GM21528 (cell line): ENCODE measurements at regions not wholly inside any gene's neighbourhood (a gene's known extent, or its start where the extent isn't known, plus 50 kb on each side); places are given as distances from the start of the nearest gene placed in this dataset.

Source experiments
- ATAC-seq: cut with Tn5 transposase; IDR thresholded peaks from one replicate; pipeline ENCODE4 v1.9.1; 2021; ENCODE audit warnings: mild to moderate bottlenecking, moderate library complexity; ENCODE audit not compliant: unreplicated experiment, low FRiP score

DNA sequence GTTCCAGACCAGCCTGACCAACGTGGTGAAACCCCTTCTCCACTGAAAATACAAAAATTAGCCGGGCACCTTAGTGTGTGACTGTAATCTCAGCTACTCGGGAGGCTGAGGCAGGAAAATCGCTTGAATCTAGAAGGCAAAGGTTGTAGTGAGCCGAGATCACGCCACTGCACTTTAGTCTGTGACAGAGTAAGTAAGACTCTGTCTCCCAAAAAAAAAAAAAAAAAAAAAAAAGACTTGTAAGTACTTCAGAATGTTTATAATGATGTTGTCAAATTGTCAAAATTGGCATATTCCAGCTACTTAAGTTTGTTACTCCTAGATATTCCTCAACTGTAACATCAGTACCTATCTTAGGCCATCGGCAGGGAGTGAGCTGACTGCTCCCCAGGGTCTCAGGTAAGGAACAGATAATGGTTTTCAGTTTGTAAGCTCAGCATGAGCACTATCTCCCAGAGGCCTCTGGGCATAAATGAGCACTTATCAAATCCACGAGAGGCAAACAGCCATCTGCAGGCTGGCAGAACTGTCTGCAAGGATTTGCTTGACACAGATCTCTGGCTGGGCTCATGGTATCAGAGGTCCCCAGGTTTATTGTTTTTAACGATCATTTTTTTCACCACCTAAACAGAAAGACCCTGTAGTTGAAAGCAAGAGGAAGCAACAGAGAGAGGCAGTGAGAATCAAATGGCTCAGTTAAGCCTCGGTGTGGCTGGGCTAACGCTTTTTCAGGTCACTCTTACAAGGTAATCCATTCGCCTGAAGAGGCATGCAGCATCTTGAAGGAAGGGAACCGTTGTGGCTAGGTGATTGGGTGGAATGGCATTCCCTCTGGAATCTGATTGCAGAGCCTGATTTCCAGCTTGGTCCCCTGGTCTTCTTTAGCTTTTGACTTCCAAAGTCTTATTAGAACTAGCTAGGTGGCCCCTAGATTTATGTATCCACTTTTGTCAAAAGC is 115.9 kb downstream of the LY86 start:
- ATAC-seq = no peak

DNA sequence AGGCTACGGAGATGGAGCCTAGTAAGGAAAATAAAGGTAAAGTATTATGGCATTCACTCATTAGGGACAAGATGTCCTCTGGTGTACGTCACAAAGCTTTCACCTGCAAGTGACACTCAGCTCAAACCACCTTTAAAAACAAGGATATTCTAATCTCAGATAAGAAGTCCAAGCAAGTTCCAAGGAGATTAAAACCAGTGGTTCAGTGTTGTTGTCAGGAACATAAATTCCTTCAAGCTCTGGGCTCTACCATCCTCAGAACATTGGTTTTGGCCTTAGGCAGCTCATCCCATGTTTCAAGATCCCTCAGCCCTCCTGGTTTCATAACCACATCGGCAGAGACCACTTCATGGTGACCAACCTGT is 116.5 kb downstream of the LY86 start:
- no peak for ATAC-seq

GRCh38 chr6:6705915-6706675 is 117.6 kb downstream of the LY86 start:
- no peak for ATAC-seq

GRCh38 chr6:6707143-6707542 is 118.6 kb downstream of the LY86 start:
- no peak for ATAC-seq

DNA sequence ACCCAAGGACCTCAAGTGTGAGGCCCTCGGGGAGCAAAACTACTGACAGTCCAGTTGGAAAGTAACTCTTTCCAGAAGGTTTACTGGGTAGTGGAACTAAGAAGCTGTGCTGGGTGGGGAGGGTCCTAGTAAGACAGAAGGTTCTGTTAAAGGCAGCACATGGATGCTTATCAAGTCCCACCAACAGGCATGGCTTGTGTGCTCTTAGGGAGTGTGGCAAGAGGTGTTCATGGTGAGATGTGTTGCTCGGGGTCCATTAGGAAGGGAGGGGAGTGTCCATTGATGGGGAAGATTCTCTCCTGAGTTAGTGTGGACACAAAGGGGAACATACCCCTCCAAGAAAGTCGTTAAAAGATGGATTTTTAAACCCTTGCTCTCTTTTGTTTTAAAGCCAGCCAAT is 120.6 kb downstream of the LY86 start:
- no peak for ATAC-seq

- ATAC-seq = no peak
These were observed 122.7 kb downstream of the LY86 start for GRCh38 chr6:6711031-6711785.

- ATAC-seq = peak; percentile 69
These were observed 123.4 kb downstream of the LY86 start for GRCh38 chr6:6711832-6712448.

DNA sequence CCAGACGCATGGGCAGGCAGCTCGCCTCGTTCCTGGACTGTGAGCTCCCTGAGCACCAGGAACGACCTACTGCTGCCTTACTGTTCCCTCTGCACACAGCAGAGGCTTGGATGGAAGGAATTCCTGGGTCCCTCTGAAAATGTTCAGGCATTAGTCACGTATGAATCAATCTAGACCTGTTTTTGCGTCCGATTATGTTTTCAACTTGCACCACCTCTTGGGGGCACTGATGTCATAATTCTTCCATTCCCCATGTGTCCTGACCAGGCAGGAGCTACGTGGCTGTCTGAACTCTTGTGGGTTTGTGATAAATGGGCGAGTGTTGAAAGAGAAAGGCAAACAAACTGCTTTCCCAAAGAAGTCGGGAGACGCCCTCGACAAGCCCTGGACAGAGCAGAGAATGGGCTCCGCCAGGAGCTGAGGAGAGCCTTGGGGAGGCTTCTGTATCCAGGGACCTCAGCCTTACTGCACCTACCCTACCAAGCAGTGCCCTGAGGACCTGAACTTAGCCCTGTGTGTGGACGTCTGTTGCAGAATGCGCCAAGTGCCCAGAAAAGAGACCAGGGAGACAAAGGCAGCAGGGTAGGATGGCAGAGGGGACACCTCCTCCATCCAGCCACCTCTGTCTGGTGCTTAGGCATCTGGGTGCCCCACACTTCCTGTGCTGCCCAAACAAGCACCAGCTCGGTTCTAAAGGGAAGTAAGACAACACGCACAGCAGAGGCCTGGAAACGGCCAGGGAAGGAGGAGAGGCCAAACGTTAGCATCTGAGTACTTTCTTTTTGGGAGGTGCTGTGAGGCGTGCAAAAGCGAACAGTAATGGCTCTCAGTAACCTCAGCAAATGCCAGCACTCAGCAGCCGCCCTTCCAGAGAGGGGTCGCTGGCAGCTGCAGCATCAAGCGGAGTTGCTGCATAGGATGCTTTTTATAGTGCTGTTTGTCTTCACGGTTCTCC is 124.2 kb downstream of the LY86 start:
- peak; percentile 17 for ATAC-seq

DNA sequence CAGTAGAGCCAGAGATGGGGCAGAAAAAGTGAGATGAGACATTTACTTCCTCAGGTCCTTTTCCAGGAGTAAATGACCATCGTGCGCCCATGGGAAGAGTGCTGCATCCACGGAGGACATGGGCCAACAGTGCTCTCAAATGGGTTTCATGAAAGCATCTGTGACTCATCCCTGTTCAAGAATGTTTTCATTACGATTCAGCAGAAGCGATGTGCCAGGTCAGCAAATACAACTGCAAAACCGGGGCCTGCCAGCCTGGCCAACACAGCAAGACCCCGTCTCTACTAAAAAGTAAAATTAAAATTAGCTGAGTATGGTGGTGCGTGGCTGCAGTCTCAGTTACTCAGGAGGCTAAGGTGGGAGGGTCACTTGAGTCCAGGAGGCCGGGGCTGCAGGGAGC is 125.1 kb downstream of the LY86 start:
- no peak for ATAC-seq

DNA sequence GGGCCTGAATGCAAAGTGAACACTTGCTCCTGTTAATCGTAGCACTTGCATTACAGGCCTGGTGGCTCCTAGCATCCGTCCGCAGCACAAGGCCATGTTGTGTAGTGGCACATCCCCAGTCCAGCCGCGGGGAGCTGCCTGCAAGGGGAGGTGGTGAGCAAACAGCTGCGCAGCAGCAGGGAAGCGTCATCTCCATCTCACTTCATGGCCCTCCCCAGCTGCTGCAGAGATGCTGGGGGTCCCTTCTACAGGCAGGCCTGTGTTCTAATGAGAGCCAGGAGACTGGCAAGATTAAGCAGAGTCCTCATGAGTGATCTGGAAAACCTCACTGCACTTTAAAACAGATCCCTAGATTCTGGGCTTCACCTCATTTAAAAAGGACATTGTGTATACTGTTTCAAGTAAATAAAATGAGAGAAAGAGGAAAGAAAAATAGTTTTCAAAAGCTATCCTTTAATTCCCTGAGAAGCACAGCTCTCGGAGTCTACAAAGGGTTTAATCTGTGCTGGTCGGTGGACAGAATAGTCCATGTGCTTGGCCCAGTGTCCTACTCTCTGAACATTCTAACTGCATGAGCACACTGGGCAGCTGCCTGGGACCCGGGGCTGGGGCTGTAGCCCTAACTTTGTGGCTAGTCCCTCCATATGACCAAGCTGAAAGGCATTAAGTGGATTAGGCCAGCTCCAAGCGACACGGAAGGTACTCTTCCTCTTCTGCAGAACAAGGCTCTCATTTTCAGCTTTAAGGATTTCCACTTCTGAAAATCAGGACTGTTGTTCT is 125.8 kb downstream of the LY86 start:
- ATAC-seq = no peak

GRCh38 chr6:6714953-6715352 is 126.4 kb downstream of the LY86 start:
- no peak for ATAC-seq

DNA sequence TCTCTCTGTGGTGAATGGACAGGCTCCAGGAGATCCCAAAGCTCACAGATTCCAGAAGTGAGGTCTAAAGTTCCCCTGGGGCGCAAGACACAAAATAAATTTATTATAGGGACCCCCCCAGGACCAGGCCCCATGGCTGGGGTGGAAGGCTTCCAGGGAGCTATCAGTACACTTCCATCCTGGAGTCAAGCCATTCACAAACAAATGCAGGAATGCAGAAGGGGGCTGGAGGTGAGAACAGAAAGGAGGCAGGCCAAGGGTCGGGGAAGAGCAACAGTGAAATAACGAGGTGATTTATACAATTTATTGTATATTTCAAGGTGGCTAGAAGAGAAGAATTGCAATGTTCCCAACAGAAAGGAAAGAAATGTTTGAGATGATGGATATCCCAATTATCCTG is 126.9 kb downstream of the LY86 start:
- ATAC-seq = no peak

DNA sequence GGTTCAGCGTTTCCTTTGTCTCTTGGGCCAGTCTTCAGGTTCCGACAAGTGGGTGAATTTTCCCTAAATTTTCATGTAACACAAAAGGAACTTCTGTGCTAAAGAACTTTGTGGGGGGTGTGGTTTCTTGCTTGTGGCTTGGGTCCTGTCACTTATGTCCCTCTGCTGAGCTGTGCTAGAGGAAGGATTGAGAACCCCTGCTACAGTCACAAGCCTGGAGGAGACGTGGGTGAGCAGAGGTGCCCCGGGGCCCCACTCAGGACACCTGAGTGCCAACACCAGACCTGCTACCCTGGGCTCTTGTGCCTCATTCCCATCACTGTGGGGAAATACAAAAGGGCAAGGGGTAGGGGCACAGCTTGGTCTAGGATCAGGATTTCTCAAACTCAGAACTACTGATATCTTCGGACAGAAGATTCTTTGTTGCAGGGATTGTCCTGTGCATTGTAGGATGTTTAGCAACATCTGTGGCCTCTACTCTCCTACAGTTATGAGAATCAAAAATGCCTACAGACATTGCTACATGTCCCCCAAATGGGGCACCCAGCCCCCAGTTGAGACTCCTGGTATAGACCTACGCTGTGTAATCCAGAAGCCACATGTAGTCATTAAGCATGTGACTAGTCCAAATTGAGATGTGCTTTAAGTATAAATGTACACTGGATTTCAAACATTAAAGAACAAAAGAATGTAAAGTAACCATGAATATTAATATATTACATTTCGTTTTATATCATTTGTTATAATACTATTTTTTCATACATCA is 128.7 kb downstream of the LY86 start:
- ATAC-seq = no peak

DNA sequence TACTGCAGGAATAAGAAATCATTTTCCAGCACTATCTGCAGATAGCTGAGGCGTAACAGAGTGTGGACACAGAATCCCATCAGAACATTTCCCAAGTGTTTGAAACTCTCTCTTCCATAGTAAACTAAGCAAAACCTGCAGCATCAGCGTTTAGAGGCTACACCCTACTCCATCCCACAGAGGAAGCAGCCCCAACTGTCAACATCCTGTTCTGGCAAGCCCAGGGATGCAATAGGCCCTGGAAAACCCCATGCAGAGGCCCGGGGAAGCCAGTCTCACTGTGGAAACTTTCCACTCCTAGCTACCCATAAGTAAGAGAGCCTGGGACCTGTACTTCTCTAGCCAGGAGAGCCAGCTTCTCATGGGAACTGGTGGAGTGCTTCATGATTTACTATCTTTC is 129.4 kb downstream of the LY86 start:
- no peak for ATAC-seq

GRCh38 chr6:6721606-6722005 is 133.1 kb downstream of the LY86 start:
- ATAC-seq = no peak

- ATAC-seq = no peak
These were observed 133.7 kb downstream of the LY86 start for GRCh38 chr6:6722195-6722594.

- no peak for ATAC-seq
These were observed 134.8 kb downstream of the LY86 start for GRCh38 chr6:6723361-6723760.

- ATAC-seq = no peak
These were observed 135.5 kb downstream of the LY86 start for GRCh38 chr6:6723921-6724538.
